IPS-NIHi11 (cell line): ENCODE measurements at regions not wholly inside any gene's neighbourhood (a gene's known extent, or its start where the extent isn't known, plus 50 kb on each side); places are given as distances from the start of the nearest gene placed in this dataset.
"Not testable (repeated sequence)": the region's sequence is repeated elsewhere in the genome, so short reads cannot be mapped to it uniquely, and the experiment has no call there.

Experiments used
- DNase-seq: peaks from one replicate; pipeline ENCODE4 v3.0.0; 2012; ENCODE audit warnings: mixed read lengths, low spot score

DNA sequence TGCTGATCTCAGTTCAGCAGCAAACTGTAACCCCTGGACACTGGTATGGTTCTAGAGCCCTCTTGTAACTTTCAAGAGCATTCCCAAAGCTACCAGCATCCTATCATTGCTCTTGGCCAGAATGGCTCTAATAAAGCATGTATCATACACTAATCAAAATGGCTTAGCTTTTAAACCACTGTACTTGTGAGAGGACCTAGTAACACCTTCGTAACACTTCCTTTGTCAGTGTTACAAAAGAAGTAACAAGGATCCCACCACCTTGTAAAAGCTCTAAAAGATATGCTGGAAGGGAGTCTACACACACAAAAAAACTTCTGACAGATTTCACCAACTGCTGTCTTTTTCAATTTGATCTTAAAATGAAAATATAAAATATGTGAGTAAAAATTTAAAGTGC is 144.7 kb downstream of the ALOX5 start:
- no peak for DNase-seq

DNA sequence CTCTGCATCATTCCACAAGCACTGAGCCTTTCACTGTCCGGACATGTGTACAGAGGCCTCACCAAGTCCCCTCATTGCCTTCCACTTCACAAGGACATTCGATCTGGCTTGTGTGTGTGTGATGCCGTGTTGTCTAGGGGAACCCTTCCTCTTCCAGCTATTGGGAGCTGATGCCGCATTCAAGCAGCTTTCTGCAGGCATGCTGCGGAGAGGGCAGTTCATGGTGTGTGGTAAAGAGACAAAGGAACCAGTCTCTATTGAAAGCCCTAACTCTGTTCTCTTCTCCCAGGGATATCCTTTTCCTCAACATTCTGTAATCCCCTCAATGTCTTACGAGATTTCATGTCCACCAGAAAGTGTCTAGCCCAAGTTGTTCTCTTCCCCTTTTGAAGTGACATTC is 141.6 kb downstream of the ALOX5 start:
- no peak for DNase-seq

DNA sequence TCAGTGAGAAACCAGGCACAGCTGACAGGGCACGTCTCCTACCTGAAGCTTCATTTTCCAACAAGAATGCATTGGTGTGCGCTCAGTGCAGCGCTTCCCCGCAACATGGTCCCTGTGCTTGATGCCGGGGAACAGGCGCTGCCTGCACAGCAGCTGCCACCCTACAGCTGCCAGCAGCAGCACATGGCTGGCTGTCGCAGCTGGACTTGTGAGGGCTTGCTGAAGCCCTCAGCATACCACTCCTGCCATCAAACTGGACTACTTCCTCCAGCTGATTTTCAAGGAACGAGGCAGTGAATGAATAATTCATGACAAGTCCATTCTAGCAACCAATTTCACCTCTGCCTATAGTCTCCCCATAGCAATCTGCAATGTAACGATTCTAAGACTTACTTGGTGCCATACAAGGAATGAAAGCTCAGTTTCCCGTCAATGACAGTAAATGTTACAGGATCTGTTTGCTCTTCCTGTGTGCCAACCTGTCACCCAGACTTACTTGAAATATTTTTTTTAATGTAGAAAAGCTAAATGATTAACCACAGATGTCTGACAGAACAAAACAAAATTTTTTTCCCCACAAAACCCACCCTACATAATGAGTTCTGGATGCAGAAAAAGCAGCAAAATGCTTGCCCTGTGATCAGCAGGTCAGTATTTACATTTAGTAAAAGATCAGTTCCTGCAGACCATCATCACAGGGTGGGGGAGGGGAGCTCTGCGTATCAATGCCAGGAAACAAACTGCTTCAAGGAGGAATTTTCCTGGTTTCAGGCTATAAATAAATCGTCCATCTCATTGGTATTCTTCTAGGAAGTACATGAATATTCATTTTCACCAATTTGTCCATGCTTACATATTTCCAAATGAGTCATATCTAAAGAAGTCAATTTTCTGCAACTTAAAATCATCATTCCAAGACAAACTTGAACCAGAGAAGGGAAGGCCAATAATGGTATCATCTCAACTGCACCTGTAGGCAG is 140.6 kb downstream of the ALOX5 start:
- DNase-seq, result no peak

DNA sequence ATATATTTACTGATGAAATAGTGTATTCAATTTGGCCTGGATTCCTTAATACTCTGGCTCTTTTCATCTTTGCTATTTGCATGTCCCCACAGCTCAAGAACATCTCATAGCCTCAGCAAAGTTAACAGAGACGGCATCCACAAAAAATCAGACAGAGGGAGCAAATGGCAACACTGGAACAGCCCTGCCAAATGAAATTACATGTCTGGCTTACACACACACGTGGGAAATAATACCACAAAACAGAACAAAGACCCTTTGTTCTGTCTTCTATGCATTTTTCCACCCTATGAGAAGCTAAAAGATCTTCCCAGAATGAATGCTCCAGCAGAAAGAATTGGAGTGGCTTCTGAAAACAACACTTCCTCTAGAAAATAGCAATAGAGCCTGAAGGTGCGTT is 139.5 kb downstream of the ALOX5 start:
- DNase-seq, result no peak

DNA sequence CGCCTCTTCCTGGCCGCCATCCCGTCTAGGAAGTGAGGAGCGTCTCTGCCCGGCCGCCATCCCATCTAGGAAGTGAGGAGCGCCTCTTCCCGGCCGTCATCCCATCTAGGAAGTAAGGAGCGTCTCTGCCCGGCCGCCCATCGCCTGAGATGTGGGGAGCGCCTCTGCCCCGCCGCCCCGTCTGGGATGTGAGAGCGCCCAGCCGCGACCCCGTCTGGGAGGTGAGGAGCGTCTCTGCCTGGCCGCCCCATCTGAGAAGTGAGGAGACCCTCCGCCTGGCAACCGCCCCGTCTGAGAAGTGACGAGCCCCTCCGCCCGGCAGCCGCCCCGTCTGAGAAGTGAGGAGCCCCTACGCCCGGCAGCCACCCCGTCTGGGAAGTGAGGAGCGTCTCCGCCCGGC is 137.9 kb downstream of the ALOX5 start:
- DNase-seq, result not testable (repeated sequence)

DNA sequence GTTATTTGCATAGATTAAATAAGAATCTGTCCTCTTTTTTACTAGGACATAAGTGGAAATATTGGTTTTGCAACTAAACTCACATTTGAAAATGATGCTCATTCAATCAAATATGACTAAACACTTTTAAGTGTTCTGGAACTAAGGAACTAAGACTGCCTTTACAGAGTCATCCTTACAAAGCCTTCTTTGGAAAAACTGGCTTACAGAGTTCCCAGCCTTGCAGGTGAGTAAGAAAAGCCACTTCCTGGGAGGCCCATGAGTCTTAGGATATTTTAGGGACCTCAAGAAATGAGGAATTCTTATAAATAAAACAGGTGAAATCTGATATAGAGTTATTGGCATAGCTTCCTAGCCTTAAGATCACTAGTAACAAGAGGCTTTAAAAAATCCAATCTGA is 135.5 kb downstream of the ALOX5 start:
- DNase-seq, result no peak

DNA sequence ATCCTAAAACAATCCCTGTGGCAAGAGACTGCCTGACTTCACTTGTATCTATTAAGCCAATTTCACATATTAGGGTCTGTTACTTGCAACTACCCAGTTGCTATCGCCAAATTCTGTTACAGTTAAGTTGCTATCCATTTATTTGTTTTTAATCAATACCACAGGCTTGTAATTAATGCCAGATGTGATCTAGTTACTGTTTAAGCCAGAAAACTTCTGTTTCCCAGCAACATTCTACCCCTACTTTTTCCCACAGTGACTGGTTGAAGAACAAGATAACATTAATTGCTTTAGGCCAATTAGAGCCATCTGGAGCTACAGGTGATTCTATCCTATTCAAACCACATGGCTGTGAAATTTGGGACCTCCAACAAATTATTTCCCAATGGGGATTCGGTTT is 131.3 kb downstream of the ALOX5 start:
- no peak for DNase-seq

DNA sequence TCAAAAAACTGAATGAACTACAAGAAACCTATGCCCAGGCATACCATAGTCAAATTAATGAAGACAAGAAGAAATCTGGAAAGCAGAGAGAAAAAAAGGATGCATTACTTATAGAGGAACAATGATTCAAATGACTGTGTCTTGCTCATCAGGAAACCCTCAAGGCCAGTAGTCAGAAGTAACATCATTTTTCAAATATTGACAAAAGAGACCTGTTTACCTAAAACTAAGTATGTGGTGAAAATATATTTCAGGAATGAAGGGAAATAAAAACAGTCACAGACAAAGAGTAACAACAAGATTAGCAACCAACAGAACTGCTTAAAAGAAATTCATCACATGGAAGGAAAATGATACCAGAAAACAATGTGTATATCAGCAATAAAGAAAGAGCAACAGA is 128.4 kb downstream of the ALOX5 start:
- no peak for DNase-seq

DNA sequence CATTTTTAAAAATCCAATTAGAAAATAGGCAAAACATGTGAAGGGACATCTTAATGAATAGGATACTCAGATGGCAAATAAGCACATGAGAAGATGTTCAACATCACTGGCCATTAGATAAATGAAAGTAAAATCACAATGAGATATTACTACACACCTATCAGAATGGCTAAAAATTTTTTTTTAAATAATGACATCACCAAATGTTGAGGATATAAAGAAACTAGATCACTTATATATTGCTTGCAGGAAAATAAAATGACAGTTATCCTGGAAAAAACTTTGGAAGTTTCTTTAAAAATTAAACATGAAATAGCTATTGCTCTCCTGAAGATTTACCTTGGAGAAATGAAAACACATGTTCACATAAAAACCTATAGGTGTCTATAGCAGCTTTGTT is 127.8 kb downstream of the ALOX5 start:
- no peak for DNase-seq

DNA sequence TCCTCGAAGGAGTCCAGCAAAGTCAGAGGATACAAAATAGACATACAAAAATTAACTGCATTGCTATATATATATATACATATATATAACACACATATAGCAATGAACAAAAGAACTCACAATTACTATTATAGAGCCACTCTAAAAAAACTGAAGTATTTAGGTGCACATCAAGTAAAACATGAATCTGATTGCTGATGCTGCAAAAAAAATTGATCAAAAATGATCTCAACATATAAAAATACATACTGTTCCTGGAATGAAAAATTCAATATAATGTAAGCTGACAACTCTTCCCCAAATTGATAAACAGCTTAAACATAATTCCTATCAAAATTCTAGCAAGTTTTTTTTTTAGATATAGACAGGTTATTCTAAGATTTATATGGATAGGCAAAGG is 126.8 kb downstream of the ALOX5 start:
- DNase-seq, result no peak

DNA sequence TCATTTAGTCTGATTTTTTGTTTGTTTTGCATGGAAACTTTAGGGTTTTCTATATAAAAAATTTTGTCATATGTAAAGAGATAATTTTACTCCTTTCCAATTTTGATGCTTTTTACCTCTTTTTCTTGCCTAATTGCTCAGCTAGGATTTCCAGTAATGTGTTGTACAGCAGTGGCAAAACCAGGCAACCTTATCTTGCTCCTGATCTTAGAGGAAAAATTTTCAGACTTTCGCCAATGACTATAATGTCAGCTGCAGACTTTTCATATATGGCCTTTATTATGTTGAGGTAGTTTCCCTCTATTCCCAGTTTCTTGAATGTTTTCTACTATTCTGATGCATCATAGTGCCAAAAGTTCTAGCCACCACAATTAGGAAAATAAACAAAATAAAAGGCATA is 126.3 kb downstream of the ALOX5 start:
- DNase-seq, result no peak

DNA sequence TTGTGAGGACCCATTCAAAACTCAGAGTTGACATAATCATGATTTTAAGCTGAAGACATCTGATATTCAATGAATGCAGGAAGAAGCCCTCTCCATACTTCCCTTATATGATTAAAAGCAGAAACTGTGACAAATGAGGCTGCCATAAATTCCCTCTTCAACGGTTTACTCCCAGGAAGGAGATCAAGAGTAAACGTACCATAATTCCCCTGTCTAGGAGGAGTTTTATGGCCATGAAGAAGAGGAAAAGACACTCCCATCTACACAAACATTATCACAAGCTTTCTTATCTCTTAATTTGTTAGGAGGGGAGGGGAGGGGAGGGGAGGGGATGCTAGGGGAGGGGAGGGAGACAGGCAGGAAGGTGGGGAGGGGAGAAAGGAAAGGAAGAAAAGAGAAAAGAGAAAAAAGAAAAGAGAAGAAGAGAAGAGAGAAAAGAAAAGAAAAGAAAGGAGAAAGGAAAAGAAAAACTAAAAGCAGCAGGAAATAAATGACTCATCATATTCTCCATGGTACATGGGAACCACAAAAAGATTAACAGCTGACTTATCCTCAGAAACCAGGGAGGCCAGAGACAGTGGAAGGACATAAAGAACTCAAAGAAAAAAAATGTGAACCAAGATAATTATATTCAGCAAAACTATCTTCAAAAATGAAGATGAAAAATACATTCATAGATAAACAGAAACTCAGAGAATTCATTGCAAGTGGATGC is 121.6 kb downstream of the ALOX5 start:
- no peak for DNase-seq
